ENCODE measurements at regions not wholly inside any gene's neighbourhood (a gene's known extent, or its start where the extent isn't known, plus 50 kb on each side); places are given as distances from the start of the nearest gene placed in this dataset.
A peak's percentile ranks its signal among the peaks of the same experiment; 100 is the strongest.
"Not testable (repeated sequence)": the region's sequence is repeated elsewhere in the genome, so short reads cannot be mapped to it uniquely, and the experiment has no call there.

GRCh38 chr4:156146571-156146970, 192.9 kb upstream of the CTSO start:
- DNase-seq = no peak

GRCh38 chr4:156144961-156145360, 191.3 kb upstream of the CTSO start:
- no peak for DNase-seq

- no peak for DNase-seq
Observed at GRCh38 chr4:156138781-156139280, 185.2 kb upstream of the CTSO start.

- DNase-seq = no peak
Observed at GRCh38 chr4:156137679-156138473, 184.2 kb upstream of the CTSO start.

- DNase-seq = no peak
Observed at GRCh38 chr4:156132196-156132595, 178.5 kb upstream of the CTSO start.

GRCh38 chr4:156128616-156129015, 174.9 kb upstream of the CTSO start:
- no peak for DNase-seq

GRCh38 chr4:156118507-156119220, 165.0 kb upstream of the CTSO start:
- no peak for DNase-seq

- DNase-seq = no peak
Observed at GRCh38 chr4:156117743-156118142, 164.1 kb upstream of the CTSO start.

- DNase-seq = no peak
Observed at GRCh38 chr4:156116991-156117390, 163.3 kb upstream of the CTSO start.

GRCh38 chr4:156113138-156113765, 159.6 kb upstream of the CTSO start:
- no peak for DNase-seq

- DNase-seq = no peak
Observed at GRCh38 chr4:156111686-156112085, 158.0 kb upstream of the CTSO start.

GRCh38 chr4:156109943-156110900, 156.6 kb upstream of the CTSO start:
- peak; percentile 23 for DNase-seq

GRCh38 chr4:156109087-156109486, 155.4 kb upstream of the CTSO start:
- DNase-seq = not testable (repeated sequence)

GRCh38 chr4:156103311-156103710, 149.6 kb upstream of the CTSO start:
- DNase-seq = no peak

GRCh38 chr4:156102411-156102810, 148.7 kb upstream of the CTSO start:
- DNase-seq = no peak

GRCh38 chr4:156101571-156101970, 147.9 kb upstream of the CTSO start:
- DNase-seq = no peak

- DNase-seq = no peak
Observed at GRCh38 chr4:156100651-156101050, 147.0 kb upstream of the CTSO start.

- no peak for DNase-seq
Observed at GRCh38 chr4:156098805-156099204, 145.1 kb upstream of the CTSO start.

- DNase-seq = no peak
Observed at GRCh38 chr4:156085100-156085499, 131.4 kb upstream of the CTSO start.

- no peak for DNase-seq
Observed at GRCh38 chr4:156084373-156084772, 130.7 kb upstream of the CTSO start.

- no peak for DNase-seq
Observed at GRCh38 chr4:156073976-156074375, 120.3 kb upstream of the CTSO start.

- no peak for DNase-seq
Observed at GRCh38 chr4:156060661-156061060, 107.0 kb upstream of the CTSO start.

GRCh38 chr4:156053174-156053573, 99.5 kb upstream of the CTSO start:
- DNase-seq = no peak

All from suppressor macrophage treated with lipopolysaccharide for 4 hours (primary cell).